HEK293T (cell line): ENCODE measurements at regions not wholly inside any gene's neighbourhood (a gene's known extent, or its start where the extent isn't known, plus 50 kb on each side); places are given as distances from the start of the nearest gene placed in this dataset.

Experiments
- CTCF ChIA-PET: fragments of 350-600 bp; formaldehyde crosslinking; extraction: SDS; loops from one replicate; lab custom pipeline; 2021; ENCODE audit warnings: antibody characterized with exemption, inconsistent platforms; lab: Yijun Ruan, JAX
- POLR2A ChIA-PET: fragments of 350-600 bp; formaldehyde crosslinking; extraction: SDS; loops from one replicate; lab custom pipeline; 2020; ENCODE audit warnings: antibody characterized with exemption, inconsistent platforms; lab: Yijun Ruan, JAX
- DNase-seq: peaks from one replicate; pipeline ENCODE4 v3.0.0; 2012; ENCODE audit warnings: mixed read lengths; ENCODE audit errors: extremely low spot score
- ARNT ChIP-seq: fragments of 450-650 bp; IDR thresholded peaks from 2 replicates; pipeline ENCODE4 v1.6.1; 2017; ENCODE audit warnings: mild to moderate bottlenecking
- BHLHE40 ChIP-seq: fragments of 450-650 bp; IDR thresholded peaks from 2 replicates; pipeline ENCODE4 v1.6.1; 2016; ENCODE audit warnings: mild to moderate bottlenecking, moderate library complexity, borderline replicate concordance
- CTBP1 ChIP-seq: fragments of 450-650 bp; IDR thresholded peaks from 2 replicates; pipeline ENCODE4 v1.6.1; 2016; ENCODE audit warnings: borderline replicate concordance
- ELF4 ChIP-seq: fragments of 450-650 bp; IDR thresholded peaks from 2 replicates; pipeline ENCODE4 v1.6.1; 2017; ENCODE audit warnings: antibody characterized with exemption
- FOXA1 ChIP-seq: fragments of 450-650 bp; IDR thresholded peaks from 2 replicates; pipeline ENCODE4 v1.6.1; 2016; ENCODE audit warnings: mild to moderate bottlenecking
- FOXK2 ChIP-seq: fragments of 450-650 bp; IDR thresholded peaks from 2 replicates; pipeline ENCODE4 v1.6.1; 2016; ENCODE audit warnings: mild to moderate bottlenecking
- FOXM1 ChIP-seq: fragments of 450-650 bp; IDR thresholded peaks from 2 replicates; pipeline ENCODE4 v1.6.1; 2017; ENCODE audit warnings: mild to moderate bottlenecking, borderline replicate concordance
- HDGF ChIP-seq: fragments of 450-650 bp; IDR thresholded peaks from 2 replicates; pipeline ENCODE4 v1.6.1; 2017; ENCODE audit warnings: antibody characterized with exemption, borderline replicate concordance
- L3MBTL2 ChIP-seq: fragments of 450-650 bp; conservative IDR thresholded peaks from 2 replicates; pipeline ENCODE4 v1.6.1; 2016; ENCODE audit warnings: mild to moderate bottlenecking
- LEF1 ChIP-seq: fragments of 450-650 bp; IDR thresholded peaks from 2 replicates; pipeline ENCODE4 v1.6.1; 2017; ENCODE audit warnings: mild to moderate bottlenecking, borderline replicate concordance
- NFRKB ChIP-seq: fragments of 450-650 bp; IDR thresholded peaks from 2 replicates; pipeline ENCODE4 v1.6.1; 2016; ENCODE audit warnings: mild to moderate bottlenecking, moderate library complexity
- SP1 ChIP-seq: fragments of 450-650 bp; IDR thresholded peaks from 2 replicates; pipeline ENCODE4 v1.6.1; 2017
- SUZ12 ChIP-seq: fragments of 450-650 bp; IDR thresholded peaks from 2 replicates; pipeline ENCODE4 v1.6.1; 2016; ENCODE audit warnings: mild to moderate bottlenecking
- TARDBP ChIP-seq: fragments of 450-650 bp; IDR thresholded peaks from 2 replicates; pipeline ENCODE4 v1.6.1; 2016
- ZNF384 ChIP-seq: fragments of 450-650 bp; IDR thresholded peaks from 2 replicates; pipeline ENCODE4 v1.6.1; 2016
- TF ChIP-seq, protein P1 (sequence below): fragments of 450-650 bp; IDR thresholded peaks from 2 replicates; pipeline ENCODE4 v1.6.1; 2016

DNA sequence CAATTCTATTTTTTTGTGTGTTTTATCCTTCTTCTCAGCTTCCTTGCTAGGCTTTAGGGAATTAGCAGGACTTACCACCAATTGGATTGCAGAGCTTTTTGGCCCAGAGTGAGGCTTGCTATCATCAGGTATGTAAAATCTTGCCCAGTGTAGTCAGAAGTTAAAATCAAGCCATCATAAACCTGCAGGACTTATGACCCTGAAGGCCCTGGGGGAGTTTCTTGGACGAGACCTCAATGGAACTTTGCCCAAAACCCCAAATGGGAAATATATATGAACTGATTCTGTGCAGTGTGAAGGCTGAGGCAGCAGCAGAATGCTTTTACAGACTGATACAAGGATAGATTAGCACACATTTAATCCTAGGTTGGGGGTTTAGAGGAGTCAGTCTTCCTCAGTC, 287.0 kb downstream of the SH3GL2 start:
- ChIA-PET POLR2A (no interaction called here), CTCF (no interaction called here)
- TF ChIP-seq SP1 (no peak), BHLHE40 (no peak), HDGF (no peak), ZNF384 (no peak), NFRKB (no peak), ELF4 (no peak), L3MBTL2 (no peak), FOXK2 (no peak)
- DNase-seq: no peak

DNA sequence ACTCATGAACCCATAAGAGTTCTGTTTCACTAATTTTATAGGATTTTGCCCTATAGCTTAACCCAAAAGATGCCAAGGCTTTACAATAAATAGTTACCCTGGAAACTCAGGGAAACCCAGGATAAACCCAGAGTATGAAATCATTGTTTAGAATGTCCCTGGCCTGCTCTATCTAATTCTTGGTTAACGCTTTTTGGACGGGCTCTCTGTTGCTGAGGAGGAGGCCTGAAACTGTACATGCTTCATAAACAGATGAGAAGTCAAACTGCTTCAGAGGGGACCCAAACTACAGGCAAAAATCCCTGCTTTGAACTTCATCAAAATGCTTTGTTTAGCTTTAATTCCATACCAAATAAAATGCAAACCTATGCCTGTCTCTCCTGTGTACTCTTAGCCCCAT, 291.9 kb downstream of the SH3GL2 start:
- no peak for TF ChIP-seq ZNF384
- TF ChIP-seq FOXM1: no peak
- no peak for TF ChIP-seq SP1
- no peak for TF ChIP-seq NFRKB
- TF ChIP-seq SUZ12: no peak
- TF ChIP-seq HDGF: no peak
- no peak for TF ChIP-seq FOXA1
- no peak for TF ChIP-seq BHLHE40
- no peak for TF ChIP-seq TARDBP
- TF ChIP-seq, protein P1, sequence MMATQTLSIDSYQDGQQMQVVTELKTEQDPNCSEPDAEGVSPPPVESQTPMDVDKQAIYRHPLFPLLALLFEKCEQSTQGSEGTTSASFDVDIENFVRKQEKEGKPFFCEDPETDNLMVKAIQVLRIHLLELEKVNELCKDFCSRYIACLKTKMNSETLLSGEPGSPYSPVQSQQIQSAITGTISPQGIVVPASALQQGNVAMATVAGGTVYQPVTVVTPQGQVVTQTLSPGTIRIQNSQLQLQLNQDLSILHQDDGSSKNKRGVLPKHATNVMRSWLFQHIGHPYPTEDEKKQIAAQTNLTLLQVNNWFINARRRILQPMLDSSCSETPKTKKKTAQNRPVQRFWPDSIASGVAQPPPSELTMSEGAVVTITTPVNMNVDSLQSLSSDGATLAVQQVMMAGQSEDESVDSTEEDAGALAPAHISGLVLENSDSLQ: no peak
- TF ChIP-seq L3MBTL2: no peak
- TF ChIP-seq CTBP1: no peak
- TF ChIP-seq ELF4: no peak
- TF ChIP-seq LEF1: no peak
- TF ChIP-seq ARNT: no peak
- no peak for TF ChIP-seq FOXK2

DNA sequence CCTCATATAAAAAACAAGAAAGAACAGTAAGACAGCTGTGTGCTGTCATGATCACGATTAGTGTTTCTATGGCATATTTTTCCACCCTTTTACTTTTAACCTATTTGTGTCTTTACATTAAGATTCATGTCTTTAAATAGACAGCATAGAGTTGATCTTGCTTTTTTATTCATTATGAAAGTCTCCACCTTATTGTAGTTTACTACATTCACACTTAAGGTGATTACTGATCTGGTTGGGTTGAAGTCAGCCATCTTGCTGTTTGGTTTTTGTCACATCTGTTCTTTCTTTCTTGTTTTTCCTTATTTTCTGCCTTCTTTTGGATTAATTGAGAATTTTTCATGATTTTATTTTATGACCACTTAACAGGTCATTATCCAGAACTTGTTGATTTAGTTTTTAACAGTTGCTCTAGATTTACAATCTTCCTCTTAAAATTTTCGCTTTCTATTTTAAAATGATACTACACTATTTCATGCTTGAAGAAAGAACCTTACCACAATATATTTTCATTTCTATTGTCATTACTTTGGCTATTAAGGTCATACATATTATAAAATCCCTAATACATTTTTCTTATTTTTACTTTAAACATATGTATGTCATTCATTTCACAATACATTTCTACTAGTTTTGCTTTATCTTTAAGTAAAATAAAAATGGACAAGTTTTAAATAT, 292.5 kb downstream of the SH3GL2 start:
- DNase-seq: no peak
- no peak for TF ChIP-seq TARDBP
- TF ChIP-seq FOXK2: no peak
- TF ChIP-seq SP1: no peak
- TF ChIP-seq HDGF: no peak
- no peak for TF ChIP-seq FOXM1
- TF ChIP-seq, protein P1: no peak
- TF ChIP-seq ARNT: no peak
- TF ChIP-seq SUZ12: no peak
- TF ChIP-seq LEF1: no peak
- TF ChIP-seq CTBP1: no peak
- no peak for TF ChIP-seq ELF4
- TF ChIP-seq NFRKB: no peak
- TF ChIP-seq FOXA1: no peak
- TF ChIP-seq L3MBTL2: no peak
- CTCF ChIA-PET: no interaction called here
- POLR2A ChIA-PET: no interaction called here

More for the DNA sequence above, 291.9 kb downstream of the SH3GL2 start:
- DNase-seq: no peak
- POLR2A ChIA-PET: no interaction called here
- CTCF ChIA-PET: no interaction called here

DNA sequence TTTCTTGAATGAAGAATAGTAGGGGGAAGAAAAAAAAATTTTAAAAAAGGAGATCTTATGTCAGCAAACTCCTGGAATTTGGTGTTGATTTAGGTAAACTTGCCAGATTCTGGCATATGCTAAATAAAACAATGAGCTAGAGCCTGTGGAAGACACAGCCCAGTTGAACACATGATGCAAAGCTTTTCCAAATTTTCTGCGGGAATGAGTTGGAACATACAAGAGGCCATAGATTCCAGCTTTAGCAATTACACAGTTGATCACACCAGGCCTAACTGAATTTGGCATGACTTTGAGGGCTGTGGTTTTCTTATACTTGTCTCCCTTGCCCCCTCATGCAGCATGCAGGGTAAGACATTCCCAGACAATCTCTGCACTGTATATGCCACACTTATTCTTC, 297.0 kb downstream of the SH3GL2 start:
- POLR2A ChIA-PET: no interaction called here
- TF ChIP-seq LEF1 (no peak), FOXM1 (no peak), FOXK2 (no peak), L3MBTL2 (no peak), TARDBP (no peak), ELF4 (no peak), CTBP1 (no peak), SUZ12 (no peak), BHLHE40 (no peak), HDGF (no peak), FOXA1 (no peak), ARNT (no peak), NFRKB (no peak), ZNF384 (no peak)
- TF ChIP-seq, protein P1: no peak
- CTCF ChIA-PET: no interaction called here
- DNase-seq: no peak

DNA sequence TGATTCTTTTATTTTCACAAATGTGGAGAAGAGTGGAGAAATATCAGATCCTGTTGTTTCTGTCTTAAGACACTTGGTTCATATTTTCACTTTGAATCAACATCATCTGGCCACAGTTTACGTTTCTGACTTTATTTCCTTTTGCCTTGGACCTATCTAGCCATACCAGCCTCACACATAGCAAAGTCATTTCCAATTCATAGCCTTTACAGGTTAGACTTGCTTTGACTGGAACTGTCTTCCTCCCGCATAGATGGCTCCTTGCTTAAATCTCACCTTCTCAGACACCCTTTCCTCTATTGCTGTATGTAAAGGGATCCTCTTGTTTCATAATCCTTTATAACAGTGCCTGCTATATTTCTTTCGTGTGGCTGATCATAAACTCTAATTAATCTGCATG, 297.8 kb downstream of the SH3GL2 start:
- TF ChIP-seq HDGF (no peak), ZNF384 (no peak), BHLHE40 (no peak), LEF1 (no peak)
- TF ChIP-seq, protein P1: no peak
- POLR2A ChIA-PET: no interaction called here
- DNase-seq: no peak
- CTCF ChIA-PET: no interaction called here

DNA sequence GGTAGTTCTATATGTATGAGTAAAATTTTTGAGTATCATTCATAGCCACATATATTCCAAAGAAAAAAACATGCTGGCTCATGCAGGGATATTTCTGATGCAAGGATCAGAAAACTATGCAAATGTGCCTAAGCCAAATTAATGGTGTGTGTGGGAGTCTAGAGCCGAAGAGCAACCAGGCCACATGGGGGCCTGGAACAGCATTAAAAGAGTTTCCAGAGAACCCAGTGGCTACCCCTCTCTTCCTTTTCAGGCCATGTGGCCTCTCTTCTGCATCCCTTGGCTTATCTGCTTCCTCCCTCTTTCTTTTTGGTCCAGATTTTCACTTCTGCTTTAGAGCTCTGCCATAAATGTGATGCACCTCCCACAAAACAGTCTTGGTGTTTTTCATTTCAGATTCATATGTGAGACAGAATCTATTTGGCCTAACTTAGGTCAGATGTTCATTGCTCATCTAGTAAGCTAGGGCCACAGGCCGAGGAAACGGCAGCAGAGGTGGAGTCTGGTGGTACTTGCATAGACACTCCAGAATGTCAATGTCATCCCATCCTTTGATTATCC, 300.0 kb downstream of the SH3GL2 start:
- TF ChIP-seq ARNT (no peak), TARDBP (no peak), LEF1 (no peak), L3MBTL2 (no peak), CTBP1 (no peak), NFRKB (no peak), HDGF (no peak), FOXA1 (no peak), ELF4 (no peak), SUZ12 (no peak), FOXK2 (no peak)
- TF ChIP-seq, protein P1: no peak
- ChIA-PET CTCF (no interaction called here), POLR2A (no interaction called here)
- no peak for DNase-seq
